ENCODE measurements at regions not wholly inside any gene's neighbourhood (a gene's known extent, or its start where the extent isn't known, plus 50 kb on each side); places are given as distances from the start of the nearest gene placed in this dataset.

- DNase-seq (ENCODE audit: low spot score), result no peak
Measured at GRCh38 chr17:74145756-74146155, 57.7 kb upstream of the RPL38 start.

DNA sequence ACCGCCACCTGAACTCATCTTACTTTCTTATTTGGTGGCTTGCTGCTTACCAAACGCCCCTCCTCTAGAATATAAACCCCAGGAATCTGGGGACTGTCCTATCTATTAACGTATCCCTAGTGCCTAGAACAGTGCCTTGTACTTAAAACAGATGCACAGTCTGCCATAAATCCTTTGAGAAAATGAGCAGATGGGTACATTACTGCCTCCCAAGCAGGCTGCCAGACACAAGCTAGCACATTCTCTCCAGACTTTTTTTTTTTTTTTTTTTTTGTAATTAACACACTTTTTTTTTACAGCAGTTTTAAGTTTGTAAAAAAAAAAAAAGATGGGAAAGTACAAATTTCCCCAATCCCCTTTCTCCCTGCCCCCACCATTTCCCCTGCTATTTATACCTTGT is 57.3 kb upstream of the RPL38 start:
- no peak for DNase-seq (ENCODE audit: low spot score)

DNA sequence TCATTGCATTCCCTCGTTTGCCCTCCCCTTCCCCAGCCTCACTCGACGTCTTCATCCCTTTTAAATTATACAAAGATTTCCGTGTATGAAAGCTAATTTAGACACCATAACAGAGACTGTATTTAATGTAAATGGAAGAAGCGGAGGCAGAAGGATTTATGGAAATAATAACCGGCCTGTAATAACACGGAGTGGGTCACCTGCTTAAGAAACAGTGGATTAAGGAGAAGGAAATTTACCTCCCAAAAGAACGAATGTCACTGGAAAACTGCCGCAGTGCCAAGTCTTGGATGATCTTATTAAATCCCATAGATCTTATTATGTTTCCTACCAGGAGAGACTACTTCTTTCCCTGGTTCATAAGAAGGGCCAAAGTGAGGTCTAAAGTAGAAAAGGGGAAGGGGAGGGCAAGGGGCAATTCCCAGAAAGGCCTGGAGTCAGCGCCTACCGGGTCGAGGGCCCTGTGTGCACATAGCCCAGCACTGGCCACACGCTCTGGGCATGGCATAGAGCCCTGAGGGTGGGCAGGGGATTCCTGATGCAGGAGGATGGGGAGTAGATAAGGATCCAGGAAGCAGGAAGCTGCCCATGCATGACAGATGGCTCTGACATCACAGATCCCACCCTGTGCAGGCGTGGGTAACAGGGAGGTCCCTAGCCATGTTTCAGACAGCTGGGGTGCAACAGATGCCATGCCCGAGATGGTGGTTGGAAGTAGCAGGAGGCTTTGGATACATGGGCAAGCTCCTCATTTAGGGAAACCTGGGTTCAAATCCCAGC is 56.2 kb upstream of the RPL38 start:
- no peak for DNase-seq (ENCODE audit: low spot score)

- no peak for DNase-seq (ENCODE audit: low spot score)
Measured at GRCh38 chr17:74147966-74148365, 55.5 kb upstream of the RPL38 start.

- no peak for DNase-seq (ENCODE audit: low spot score)
Measured at GRCh38 chr17:74148446-74148845, 55.0 kb upstream of the RPL38 start.

- DNase-seq (ENCODE audit: low spot score), result no peak
Measured at GRCh38 chr17:74148901-74149596, 54.4 kb upstream of the RPL38 start.

DNA sequence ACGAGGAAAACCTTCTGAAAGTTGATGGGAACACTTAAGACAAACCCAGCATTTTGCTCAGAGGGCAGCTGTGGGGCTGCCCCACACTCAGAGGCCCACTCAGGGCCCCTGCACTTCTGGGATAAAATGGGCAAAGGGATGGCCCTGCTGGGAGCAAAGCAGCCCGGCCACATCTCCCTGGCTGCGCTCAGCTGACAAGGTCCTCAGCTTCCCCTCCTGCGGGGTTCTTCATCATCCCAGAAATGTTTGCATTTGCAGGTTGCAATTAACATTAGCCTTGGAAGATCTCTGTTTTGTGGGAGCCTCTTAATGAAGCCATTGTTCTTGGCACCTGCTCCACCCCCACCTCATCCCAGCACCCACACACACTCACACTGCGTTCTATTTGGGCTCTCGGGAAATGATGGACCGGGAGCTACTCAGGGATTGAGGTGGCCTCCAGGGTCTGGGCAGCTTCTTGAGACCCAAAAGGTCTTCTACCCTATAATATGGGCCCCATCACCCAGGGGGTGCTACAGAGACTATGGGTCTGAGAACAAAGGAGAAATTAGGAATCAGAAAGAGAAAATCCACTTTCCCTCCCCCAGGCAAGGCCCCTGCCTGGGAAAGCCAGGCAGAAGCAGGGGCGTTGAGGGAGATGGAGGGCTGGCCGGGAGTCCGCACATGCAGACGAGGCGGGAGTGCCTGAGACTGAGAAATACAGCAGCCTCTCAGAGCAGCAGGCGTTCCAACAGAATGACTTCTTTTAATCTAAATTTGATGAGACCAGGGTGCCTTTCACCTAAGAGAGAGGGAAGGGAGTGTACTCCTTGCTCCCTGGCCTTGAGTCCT is 53.7 kb upstream of the RPL38 start:
- no peak for DNase-seq (ENCODE audit: low spot score)

DNA sequence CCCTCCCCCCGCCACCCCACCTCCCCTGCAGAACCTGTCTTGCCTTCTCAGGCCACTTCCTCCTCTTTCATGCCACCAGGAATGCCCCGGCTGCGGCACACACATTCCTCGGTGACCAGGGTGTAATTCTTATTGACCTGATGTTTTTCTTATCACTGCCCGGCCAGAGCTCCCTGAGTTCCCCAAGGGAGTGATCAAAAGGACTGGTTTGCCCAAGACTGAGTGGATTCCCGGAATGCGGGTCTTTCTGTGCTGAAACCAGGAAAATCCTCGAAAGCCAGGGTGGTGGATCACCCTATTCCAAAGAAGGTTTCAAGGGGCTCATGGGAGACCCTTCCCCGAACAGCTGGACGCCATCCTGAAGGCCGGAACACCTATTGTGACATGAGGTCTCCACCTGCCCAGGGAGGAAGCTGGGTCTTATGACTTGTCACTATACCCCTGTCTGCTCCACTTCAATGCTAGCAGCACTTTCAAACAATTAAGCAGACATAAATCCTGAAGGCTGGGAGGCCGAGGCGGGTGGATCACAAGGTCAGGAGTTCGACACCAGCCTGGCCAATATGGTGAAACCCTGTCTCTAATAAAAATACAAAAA is 53.0 kb upstream of the RPL38 start:
- no peak for DNase-seq (ENCODE audit: low spot score)

DNA sequence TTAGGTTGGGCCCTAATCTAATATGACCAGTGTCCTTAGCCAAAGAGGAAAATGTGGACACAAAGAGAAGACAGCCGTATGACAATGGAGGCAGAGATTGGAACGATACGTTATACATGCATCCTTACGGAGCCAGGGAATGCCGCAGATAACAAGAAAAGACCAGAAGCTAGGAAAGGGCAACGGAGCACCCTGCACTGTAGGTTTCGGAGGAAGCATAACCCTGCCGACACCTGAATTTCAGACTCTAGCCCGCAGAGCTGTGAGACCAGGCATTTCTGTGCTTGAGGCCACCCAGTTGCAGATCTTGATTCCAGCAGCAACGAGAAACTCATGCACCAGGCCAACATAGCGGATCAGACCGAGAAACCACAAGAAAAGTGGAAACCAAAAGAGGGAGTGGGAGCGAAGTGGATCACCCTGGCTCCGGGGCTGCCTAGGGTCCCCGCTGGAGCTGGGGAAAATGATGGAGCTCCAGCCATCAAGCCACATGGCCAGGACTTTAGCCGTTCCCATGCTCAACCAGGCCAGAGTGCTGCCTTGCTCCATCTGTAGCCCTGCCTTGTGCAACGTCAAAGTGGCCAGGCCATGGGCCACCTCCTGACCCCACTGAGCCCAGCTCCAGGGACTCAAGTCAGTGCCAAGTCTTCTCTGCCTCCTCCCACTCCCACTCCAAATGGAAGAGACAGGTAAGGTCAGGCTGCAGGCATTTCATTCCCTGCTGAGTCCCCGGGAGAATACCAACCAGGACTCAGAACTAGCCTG is 51.7 kb upstream of the RPL38 start:
- no peak for DNase-seq (ENCODE audit: low spot score)

- DNase-seq (ENCODE audit: low spot score), result no peak
Measured at GRCh38 chr17:74152591-74153455, 50.7 kb upstream of the RPL38 start.

- no peak for DNase-seq (ENCODE audit: low spot score)
Measured at GRCh38 chr17:74153456-74153810, 50.0 kb upstream of the RPL38 start.
